Duodenal mucosa (tissue), 2 donors: ENCODE measurements at regions not wholly inside any gene's neighbourhood (a gene's known extent, or its start where the extent isn't known, plus 50 kb on each side); places are given as distances from the start of the nearest gene placed in this dataset.
"Not testable (repeated sequence)": the region's sequence is repeated elsewhere in the genome, so short reads cannot be mapped to it uniquely, and the experiment has no call there.

Source experiments
- H3K27ac ChIP-seq: one replicate; pipeline ENCODE4 v1.7.0; 2013; ENCODE audit warnings: low read depth, low read length
- H3K27me3 ChIP-seq, 2 donors: one replicate each; pipeline ENCODE4 v1.7.0; 2013; ENCODE audit warnings: low read length in 2 of 2, control low read depth in 1 of 2; ENCODE audit not compliant: insufficient read depth in 2 of 2, control insufficient read depth in 1 of 2
- H3K36me3 ChIP-seq, 2 donors: one replicate each; pipeline ENCODE4 v1.7.0; 2013; ENCODE audit warnings: low read length in 2 of 2, control low read depth in 1 of 2; ENCODE audit not compliant: insufficient read depth in 2 of 2, control insufficient read depth in 1 of 2
- H3K4me1 ChIP-seq, 2 donors: one replicate each; pipeline ENCODE4 v1.7.0; 2013; ENCODE audit warnings: low read length in 2 of 2, control low read depth in 1 of 2; ENCODE audit not compliant: insufficient read depth in 2 of 2, control insufficient read depth in 1 of 2
- H3K4me3 ChIP-seq, 2 donors: one replicate each; pipeline ENCODE4 v1.7.0; 2013; ENCODE audit warnings: low read length in 2 of 2, low read depth in 1 of 2
- H3K9ac ChIP-seq, 2 donors: one replicate each; pipeline ENCODE4 v1.7.0; 2013; ENCODE audit warnings: low read length in 2 of 2, low read depth in 1 of 2
- H3K9me3 ChIP-seq, 2 donors: one replicate each; pipeline ENCODE4 v1.7.0; 2013; ENCODE audit warnings: low read length in 2 of 2, control low read depth in 1 of 2; ENCODE audit not compliant: control insufficient read depth in 1 of 2

DNA sequence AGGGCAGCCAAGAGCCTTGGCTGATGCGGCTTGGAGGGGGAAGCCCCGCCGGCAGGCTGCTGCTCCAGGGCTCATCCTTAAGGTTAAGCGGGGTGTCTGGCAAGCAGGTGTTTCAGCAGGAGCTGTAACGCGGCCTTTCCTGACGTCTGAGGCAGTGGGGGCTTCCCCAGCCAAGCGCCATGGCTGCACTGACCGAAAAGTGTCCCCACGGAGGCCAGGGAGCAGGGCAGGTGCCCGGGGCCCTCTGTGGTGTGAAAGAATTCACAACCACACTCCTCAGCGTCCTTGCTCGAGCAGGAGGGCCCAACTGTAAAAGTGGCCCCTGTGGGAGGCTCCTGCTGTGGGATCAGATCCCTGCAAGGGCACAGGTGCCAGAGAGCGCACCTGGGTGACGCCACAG, 79.2 kb downstream of the DHCR7 start:
- no peaks in the 10 kb centered on the region for H3K36me3 ChIP-seq
- no peaks in the 10 kb centered on the region for H3K27me3 ChIP-seq
- no peaks in the 10 kb centered on the region for H3K9me3 ChIP-seq
- no peak overlapping the region for H3K9ac ChIP-seq
- H3K4me3 ChIP-seq = no peak overlapping the region
- H3K27ac ChIP-seq = no peak overlapping the region
- no peaks in the 10 kb centered on the region for H3K4me1 ChIP-seq

DNA sequence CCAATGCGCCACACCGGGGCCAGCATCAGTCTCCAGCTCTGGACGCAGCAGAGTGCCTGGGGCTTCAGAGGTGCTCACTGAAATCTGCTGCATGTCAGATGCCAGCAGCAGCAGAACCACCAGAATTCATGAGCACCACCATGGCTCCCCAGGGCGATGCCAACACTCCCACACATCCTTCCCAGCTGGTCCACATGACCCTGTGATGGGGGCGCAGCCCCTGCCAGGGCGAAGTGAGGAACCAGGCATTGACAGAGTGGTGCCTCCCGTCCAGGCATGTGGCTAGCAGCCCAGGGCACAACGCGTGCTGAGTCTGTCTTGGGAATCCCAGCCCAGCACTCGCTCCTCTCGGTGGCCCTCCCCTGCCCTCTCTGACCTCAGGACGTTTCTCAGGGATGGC, 80.4 kb downstream of the DHCR7 start:
- no peaks in the 10 kb centered on the region for H3K36me3 ChIP-seq
- H3K4me1 ChIP-seq = no peaks in the 10 kb centered on the region
- H3K9ac ChIP-seq = no peak overlapping the region
- H3K27ac ChIP-seq = no peak overlapping the region
- H3K4me3 ChIP-seq = no peak overlapping the region
- no peaks in the 10 kb centered on the region for H3K9me3 ChIP-seq
- no peaks in the 10 kb centered on the region for H3K27me3 ChIP-seq

DNA sequence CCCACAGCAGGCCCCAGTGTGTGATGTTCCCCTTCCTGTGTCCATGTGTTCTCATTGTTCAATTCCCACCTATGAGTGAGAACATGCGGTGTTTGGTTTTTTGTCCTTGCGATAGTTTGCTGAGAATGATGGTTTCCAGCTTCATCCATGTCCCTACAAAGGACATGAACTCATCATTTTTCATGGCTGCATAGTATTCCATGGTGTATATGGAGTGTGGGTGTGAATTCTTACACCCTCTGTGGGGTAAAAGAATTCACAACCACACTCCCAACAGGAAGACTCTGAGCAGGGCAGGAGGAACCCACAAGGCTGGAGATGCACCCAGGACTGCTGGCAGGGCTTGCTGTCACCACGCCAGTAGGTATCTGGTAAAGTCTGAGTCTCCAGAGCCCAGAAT, 80.9 kb downstream of the DHCR7 start:
- H3K9ac ChIP-seq, H3K27ac ChIP-seq, H3K27me3 ChIP-seq, H3K36me3 ChIP-seq, H3K4me1 ChIP-seq, H3K9me3 ChIP-seq, H3K4me3 ChIP-seq: not testable (repeated sequence)

DNA sequence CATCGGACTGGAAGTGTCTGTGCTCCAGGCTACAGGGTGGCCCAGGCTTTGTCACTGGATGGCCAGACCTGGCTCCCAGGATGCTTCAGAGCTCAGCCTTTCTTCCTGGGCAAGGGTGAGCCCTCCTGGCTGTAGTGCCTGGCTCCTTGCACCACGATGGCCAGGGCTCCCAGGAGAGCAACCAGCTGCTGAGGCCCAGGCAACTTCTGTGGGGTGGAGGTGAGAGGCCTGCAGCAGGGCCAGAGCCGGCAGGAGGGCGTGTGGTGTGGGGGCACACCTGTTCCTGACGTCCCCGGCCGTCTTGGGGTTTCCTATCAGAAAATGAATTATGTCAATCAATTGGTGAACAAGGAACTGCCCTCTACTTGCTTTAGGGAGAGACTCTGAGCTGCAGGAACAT, 82.1 kb downstream of the DHCR7 start:
- no peak overlapping the region for H3K9ac ChIP-seq
- no peaks in the 10 kb centered on the region for H3K36me3 ChIP-seq
- no peak overlapping the region for H3K27ac ChIP-seq
- peaks cover 0 to 5% of the 10 kb centered on the region in 2 donors for H3K9me3 ChIP-seq
- H3K4me3 ChIP-seq = no peak overlapping the region
- no peaks in the 10 kb centered on the region for H3K4me1 ChIP-seq
- no peaks in the 10 kb centered on the region for H3K27me3 ChIP-seq

DNA sequence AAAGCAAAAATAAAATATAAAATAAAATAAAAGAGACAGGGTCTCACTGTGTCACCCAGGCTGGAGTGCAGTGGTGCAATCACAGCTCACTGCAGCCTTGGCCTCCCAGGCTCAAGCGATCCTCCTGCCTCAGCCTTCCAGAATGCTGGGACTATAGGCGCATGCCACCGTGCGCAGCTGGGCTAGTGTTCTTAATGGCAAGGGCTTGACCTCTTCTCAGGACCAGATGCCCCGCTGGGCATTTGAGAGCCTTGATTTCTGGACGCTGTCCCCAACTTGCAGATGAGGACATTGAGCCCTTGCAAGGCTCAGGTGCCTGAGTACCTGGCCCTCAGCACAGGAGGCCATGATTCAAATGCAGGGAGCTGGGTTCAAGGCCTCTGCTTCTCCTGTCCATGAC, 82.6 kb downstream of the DHCR7 start:
- Histone ChIP-seq H3K27ac (no peak overlapping the region), H3K9ac (no peak overlapping the region), H3K4me3 (no peak overlapping the region), H3K9me3 (peaks cover 0 to 5% of the 10 kb centered on the region in 2 donors), H3K36me3 (no peaks in the 10 kb centered on the region), H3K4me1 (no peaks in the 10 kb centered on the region), H3K27me3 (no peaks in the 10 kb centered on the region)

DNA sequence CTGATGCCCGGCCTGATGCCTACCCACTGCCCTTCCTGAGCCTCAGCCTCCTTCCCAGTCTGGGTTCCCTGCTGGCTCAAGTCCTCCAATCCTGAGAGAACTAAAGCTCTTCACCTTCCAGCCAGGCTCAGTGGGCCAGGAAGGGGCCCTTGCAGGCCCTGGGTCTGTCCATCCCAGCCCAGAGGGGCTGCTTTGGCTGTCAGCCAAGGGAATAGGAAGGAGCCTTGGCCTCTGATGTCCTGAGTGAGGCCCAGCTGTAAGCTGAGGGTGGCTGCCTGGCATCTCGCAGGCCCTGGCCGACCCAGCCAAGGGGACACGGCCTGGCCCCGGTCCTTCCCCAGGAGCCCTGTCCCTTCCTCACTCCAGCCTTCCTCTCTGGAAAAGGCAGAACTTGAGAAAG, 83.4 kb downstream of the DHCR7 start:
- Histone ChIP-seq H3K27me3 (no peaks in the 10 kb centered on the region), H3K4me3 (no peak overlapping the region), H3K9me3 (peaks cover 0 to 5% of the 10 kb centered on the region in 2 donors), H3K36me3 (no peaks in the 10 kb centered on the region), H3K4me1 (no peaks in the 10 kb centered on the region), H3K9ac (no peak overlapping the region), H3K27ac (no peak overlapping the region)

DNA sequence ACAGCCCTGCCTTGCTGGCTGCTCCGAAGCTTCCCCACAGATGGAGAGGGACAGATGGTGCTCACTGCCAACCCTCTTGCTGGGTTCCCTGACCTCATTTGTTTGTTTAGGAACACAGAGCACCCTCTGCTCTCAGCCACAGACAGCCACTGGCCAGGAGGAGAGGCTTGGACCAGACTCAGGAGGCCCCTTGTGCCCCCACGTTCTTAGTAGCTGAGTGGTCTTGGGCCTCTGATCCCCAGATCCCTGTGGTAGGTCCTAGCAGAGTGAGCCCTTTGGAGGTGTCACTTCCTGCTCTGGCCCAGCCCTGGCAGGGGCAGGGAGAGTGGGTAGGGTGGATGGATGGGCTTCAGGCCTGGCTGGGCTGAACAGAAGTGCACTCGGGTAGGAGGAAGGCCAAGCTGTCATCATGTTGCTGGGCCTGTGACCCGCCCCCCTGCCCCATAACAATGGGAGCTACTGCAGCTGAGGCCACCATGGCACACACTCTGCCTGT, 84.0 kb downstream of the DHCR7 start:
- H3K9me3 ChIP-seq = peaks cover 0 to 5% of the 10 kb centered on the region in 2 donors
- H3K4me1 ChIP-seq = no peaks in the 10 kb centered on the region
- no peak overlapping the region for H3K4me3 ChIP-seq
- no peak overlapping the region for H3K9ac ChIP-seq
- no peaks in the 10 kb centered on the region for H3K27me3 ChIP-seq
- no peak overlapping the region for H3K27ac ChIP-seq
- H3K36me3 ChIP-seq = no peaks in the 10 kb centered on the region

DNA sequence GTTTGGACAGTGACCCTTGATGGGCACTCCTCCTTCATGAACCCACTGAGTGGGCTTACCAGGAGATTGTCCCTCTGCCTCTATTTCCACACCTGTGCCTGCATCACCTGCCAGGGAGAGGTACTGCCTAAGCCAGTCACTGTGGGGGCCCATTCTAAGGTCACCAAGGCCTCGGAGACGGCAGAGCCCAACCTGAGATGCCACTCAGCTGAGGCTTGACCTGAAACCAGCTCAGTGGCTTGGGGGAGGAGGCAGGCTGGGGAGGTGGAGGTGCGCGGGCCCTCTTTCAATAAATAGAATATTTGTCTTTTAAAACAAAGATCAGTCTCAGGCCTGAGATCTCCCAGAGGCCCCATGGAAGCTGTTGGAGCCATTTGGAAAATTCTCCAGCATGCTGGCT, 84.5 kb downstream of the DHCR7 start:
- Histone ChIP-seq H3K4me1 (no peaks in the 10 kb centered on the region), H3K27ac (no peak overlapping the region), H3K4me3 (no peak overlapping the region), H3K27me3 (no peaks in the 10 kb centered on the region), H3K9ac (no peak overlapping the region), H3K36me3 (no peaks in the 10 kb centered on the region), H3K9me3 (peaks cover 0 to 5% of the 10 kb centered on the region in 2 donors)

DNA sequence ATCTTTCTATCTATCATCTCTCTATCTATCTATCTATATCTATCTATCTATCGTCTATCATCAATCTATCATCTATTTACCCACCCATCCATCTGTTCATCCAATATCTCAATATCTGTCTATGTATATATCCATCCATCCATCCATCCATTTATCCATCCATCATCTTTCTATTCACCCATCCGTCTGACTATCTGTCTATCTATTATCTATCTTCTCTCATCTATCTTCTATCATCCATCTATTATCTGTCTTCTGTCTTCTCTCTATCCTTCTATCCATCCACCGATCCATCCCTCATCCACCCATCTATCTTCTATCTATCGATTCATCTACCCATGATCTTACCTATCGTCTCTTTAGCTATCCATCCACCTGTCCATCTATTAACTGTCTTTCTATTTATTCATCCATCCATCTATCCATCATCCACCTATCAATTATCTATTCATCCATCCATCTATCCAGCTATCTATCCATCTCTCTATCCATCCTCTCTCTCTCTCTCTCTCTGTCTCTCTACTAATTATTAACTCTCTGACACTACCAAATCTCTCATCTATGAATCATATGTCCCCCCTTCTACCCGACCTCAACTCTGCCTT, 89.1 kb downstream of the DHCR7 start:
- H3K27me3 ChIP-seq = no peaks in the 10 kb centered on the region
- no peak overlapping the region for H3K9ac ChIP-seq
- H3K4me1 ChIP-seq = no peaks in the 10 kb centered on the region
- H3K4me3 ChIP-seq = no peak overlapping the region
- H3K27ac ChIP-seq = no peak overlapping the region
- H3K36me3 ChIP-seq = no peaks in the 10 kb centered on the region
- H3K9me3 ChIP-seq = peaks cover 0 to 5% of the 10 kb centered on the region in 2 donors

DNA sequence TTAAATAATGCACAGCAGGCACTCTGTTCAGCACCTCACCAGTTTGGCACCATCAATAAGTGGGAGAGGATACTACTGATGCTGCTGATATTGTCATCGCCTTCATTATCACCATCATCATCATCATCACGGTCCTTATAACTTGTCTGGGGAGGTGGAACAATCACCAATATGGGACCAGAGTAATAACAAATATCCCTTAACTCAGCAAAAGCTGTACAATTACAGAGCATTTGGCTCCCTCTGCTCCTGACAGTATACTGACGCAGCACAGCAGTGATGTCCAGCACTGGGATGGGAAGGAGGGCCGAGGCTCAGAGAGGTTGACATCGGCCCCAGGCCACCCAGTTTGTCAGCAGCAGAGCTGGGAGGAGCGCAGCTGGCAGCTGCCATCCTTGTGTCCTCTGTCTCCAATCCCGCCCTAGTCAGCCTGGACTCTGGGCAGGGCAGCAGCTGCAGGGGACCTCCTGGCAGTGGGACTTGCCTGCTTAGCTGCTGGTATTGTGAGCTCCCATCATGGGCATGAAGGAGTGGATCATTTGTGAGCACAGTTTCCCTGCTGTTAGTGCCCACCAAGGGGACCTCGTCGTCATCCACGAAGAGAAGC, 90.0 kb downstream of the DHCR7 start:
- Histone ChIP-seq H3K4me1 (no peaks in the 10 kb centered on the region), H3K9me3 (peaks cover 0 to 5% of the 10 kb centered on the region in 2 donors), H3K36me3 (no peaks in the 10 kb centered on the region), H3K27ac (no peak overlapping the region), H3K4me3 (no peak overlapping the region), H3K27me3 (no peaks in the 10 kb centered on the region), H3K9ac (no peak overlapping the region)
